HepG2 (cell line): ENCODE measurements at regions not wholly inside any gene's neighbourhood (a gene's known extent, or its start where the extent isn't known, plus 50 kb on each side); places are given as distances from the start of the nearest gene placed in this dataset.
"Not testable (repeated sequence)": the region's sequence is repeated elsewhere in the genome, so short reads cannot be mapped to it uniquely, and the experiment has no call there.

ENCODE experiments used
- ATAC-seq: fragments of 200-7000 bp; cut with Tn5 transposase; 3 replicates; pipeline ENCODE4 v1.9.1; 2020; ENCODE audit warnings: mild to moderate bottlenecking, moderate library complexity
- BruUV-seq: library from RNA; stranded (reverse); fragments of 400-500 nt; replicated peaks from 2 replicates; lab custom pipeline; 2021; lab: Mats Ljungman, UMichigan
- CTCF ChIA-PET: fragments of 300-600 bp; formaldehyde crosslinking; extraction: SDS; loops from one replicate; lab custom pipeline; 2021; ENCODE audit warnings: low total read pairs, inconsistent platforms, low intra/inter-chr PET ratio; lab: Yijun Ruan, JAX
- POLR2A ChIA-PET: fragments of 350-600 bp; sonication (Branson Sonifier 250); formaldehyde crosslinking; loops from one replicate; lab custom pipeline; 2020; ENCODE audit warnings: antibody characterized with exemption, inconsistent platforms; lab: Yijun Ruan, JAX
- DNase-seq: peaks from one replicate; pipeline ENCODE4 v3.0.0-alpha.2; 2015; ENCODE audit warnings: low spot score
- FAIRE-seq: peaks from 3 replicates; lab custom pipeline; 2011; peaks lifted over from hg19 to GRCh38; lab: Jason Lieb, UNC
- H2AFZ ChIP-seq: one replicate; pipeline ENCODE4 v1.6.1; 2011; ENCODE audit warnings: low read length, inconsistent platforms
- H3K27ac ChIP-seq: fragments of 300-600 bp; 3 replicates; pipeline ENCODE4 v1.8.0; 2011; ENCODE audit warnings: mixed run types, mild to moderate bottlenecking, mixed read lengths, low read length, inconsistent platforms; ENCODE audit not compliant: insufficient read depth; ENCODE audit errors: extremely low read length
- H3K27me3 ChIP-seq, 2 experiments: fragments of 200-600 bp in 1 of 2; 2 replicates in 1 of 2; 3 replicates in 1 of 2; pipeline versions ENCODE4 v1.6.0 to v1.8.0; 2011; ENCODE audit warnings: low read length in 2 of 2, mild to moderate bottlenecking in 2 of 2, moderate library complexity in 2 of 2, inconsistent platforms in 1 of 2; ENCODE audit not compliant: insufficient read depth in 2 of 2, control insufficient read depth in 1 of 2
- H3K36me3 ChIP-seq, 2 experiments: fragments of 200-600 bp in 1 of 2; replicated peaks in 1 of 2; 2 replicates in 1 of 2; 3 replicates in 1 of 2; pipeline versions ENCODE4 v1.5.1 to v1.8.0; 2011; ENCODE audit warnings: low read length in 2 of 2, inconsistent platforms in 1 of 2; ENCODE audit not compliant: insufficient read depth in 2 of 2, control insufficient read depth in 1 of 2
- H3K4me1 ChIP-seq: 2 replicates; pipeline ENCODE4 v1.5.1; 2012; ENCODE audit warnings: low read length, inconsistent platforms; ENCODE audit not compliant: insufficient read depth
- H3K4me2 ChIP-seq: 2 replicates; pipeline ENCODE4 v1.6.0; 2011; ENCODE audit warnings: low read depth, low read length, inconsistent platforms
- H3K4me3 ChIP-seq, 3 experiments: fragments of 200-600 bp in 1 of 3; sonication (generic), shearing (Covaris generic) in 1 of 3; replicated peaks in 1 of 3; 2 replicates each; pipeline ENCODE4 v1.5.1; 2011 to 2016; ENCODE audit warnings: low read length in 3 of 3, inconsistent platforms in 2 of 3, low read depth in 2 of 3, mild to moderate bottlenecking in 2 of 3, control low read depth in 1 of 3, mixed read lengths in 1 of 3; ENCODE audit not compliant: insufficient read depth in 1 of 3
- H3K79me2 ChIP-seq: one replicate; pipeline ENCODE4 v1.6.1; 2011; ENCODE audit warnings: low read length, inconsistent platforms; ENCODE audit not compliant: insufficient read depth
- H3K9ac ChIP-seq: 2 replicates; pipeline ENCODE4 v1.6.0; 2011; ENCODE audit warnings: mild to moderate bottlenecking, low read depth, low read length, inconsistent platforms; ENCODE audit not compliant: insufficient read depth
- H3K9me3 ChIP-seq: 2 replicates; pipeline ENCODE4 v1.5.1; 2012; ENCODE audit warnings: mild to moderate bottlenecking, low read length
- H4K20me1 ChIP-seq: 2 replicates; pipeline ENCODE4 v1.6.0; 2011; ENCODE audit warnings: inconsistent platforms, mild to moderate bottlenecking, low read length, moderate library complexity; ENCODE audit not compliant: insufficient read depth
- WGBS: methylation state at CpG from one replicate; pipeline ENCODE4 v1.1.6; 2017; ENCODE audit warnings: low lambda C conversion rate; 5-methylcytosine and 5-hydroxymethylcytosine counted together
- in situ Hi-C: cut with HindIII; loops from 2 replicates; pipeline ENCODE4 v1.10.0; 2017; ENCODE audit warnings: low pct_unique_long_range_greater_than_20kb; ENCODE audit not compliant: extremely low pct_ligation_motif_present
- intact Hi-C: fragments of 100-400 bp; cut with micrococcal nuclease; formaldehyde crosslinking; loops from one replicate; pipeline ENCODE4 v1.10.0; 2022; ENCODE audit not compliant: unreplicated experiment

GRCh38 chr16:32873120-32873519 is 197.2 kb upstream of the TP53TG3 start:
- H3K4me1 ChIP-seq, H3K36me3 ChIP-seq, DNase-seq, CTCF ChIA-PET, H4K20me1 ChIP-seq, ATAC-seq, BruUV-seq, H3K27me3 ChIP-seq, H3K9me3 ChIP-seq, H3K27ac ChIP-seq, intact Hi-C loops, H3K9ac ChIP-seq, FAIRE-seq, H3K4me3 ChIP-seq, H3K4me2 ChIP-seq, in situ Hi-C loops, H3K79me2 ChIP-seq, POLR2A ChIA-PET, H2AFZ ChIP-seq: not testable (repeated sequence)
- WGBS, result no CpG with 5 or more reads among the region's 8 CpGs

DNA sequence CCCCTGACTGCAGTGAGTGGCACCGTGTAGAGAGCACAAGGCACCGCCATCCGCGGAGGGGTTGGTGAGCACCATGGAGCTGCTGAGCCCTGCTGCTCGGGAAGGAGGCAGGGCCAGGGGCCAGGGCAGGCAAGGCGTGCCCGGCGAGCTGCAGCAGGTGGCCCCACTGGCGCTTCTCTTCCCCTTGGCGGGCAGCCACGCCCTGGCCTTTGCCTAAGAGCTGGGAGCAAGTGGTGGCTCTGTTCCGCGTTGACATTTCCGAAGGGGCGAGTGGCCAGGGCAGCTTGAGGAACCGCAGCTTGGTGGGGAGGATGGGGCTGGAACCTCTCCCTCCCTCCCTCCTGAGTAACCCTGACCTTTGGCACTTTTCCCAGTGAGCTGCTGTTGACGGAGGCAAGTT is 194.7 kb upstream of the TP53TG3 start:
- H3K79me2 ChIP-seq, ATAC-seq, H3K36me3 ChIP-seq, intact Hi-C loops, H3K4me1 ChIP-seq, POLR2A ChIA-PET, in situ Hi-C loops, H3K4me2 ChIP-seq, H3K27me3 ChIP-seq, H3K4me3 ChIP-seq, DNase-seq, CTCF ChIA-PET, BruUV-seq, H3K27ac ChIP-seq, H4K20me1 ChIP-seq, H3K9ac ChIP-seq, H3K9me3 ChIP-seq, H2AFZ ChIP-seq: not testable (repeated sequence)
- FAIRE-seq, result peak; percentile 60
- WGBS, result no CpG with 5 or more reads among the region's 17 CpGs

DNA sequence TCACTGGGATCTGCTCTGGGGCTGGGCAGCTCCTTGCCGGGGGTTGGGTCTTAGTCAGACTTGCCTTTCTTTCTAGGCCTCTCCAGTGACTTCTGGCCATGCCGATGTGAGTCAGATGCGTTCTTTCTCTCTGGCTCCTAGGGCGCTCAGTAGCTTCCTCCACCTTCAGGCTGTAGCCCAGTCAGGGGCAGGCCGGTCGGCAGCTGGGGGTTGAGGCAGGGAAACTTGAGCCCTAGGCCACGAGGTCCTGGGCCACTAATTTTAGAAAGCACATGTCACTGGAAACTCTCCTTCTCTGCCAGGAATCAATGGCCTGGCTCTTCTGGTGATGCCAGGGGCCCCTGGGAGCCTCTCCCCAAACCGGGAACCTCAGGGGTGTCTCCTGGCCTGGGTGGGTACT is 192.4 kb upstream of the TP53TG3 start:
- intact Hi-C loops, POLR2A ChIA-PET, H3K4me3 ChIP-seq, H3K36me3 ChIP-seq, ATAC-seq, in situ Hi-C loops, H3K9me3 ChIP-seq, H3K9ac ChIP-seq, BruUV-seq, H4K20me1 ChIP-seq, H3K79me2 ChIP-seq, H3K27me3 ChIP-seq, H2AFZ ChIP-seq, H3K4me1 ChIP-seq, H3K27ac ChIP-seq, DNase-seq, CTCF ChIA-PET, H3K4me2 ChIP-seq, FAIRE-seq: not testable (repeated sequence)
- no CpG with 5 or more reads among the region's 8 CpGs for WGBS

GRCh38 chr16:32865284-32865683 is 189.3 kb upstream of the TP53TG3 start:
- H3K36me3 ChIP-seq, H3K27ac ChIP-seq, H3K4me2 ChIP-seq, H2AFZ ChIP-seq, H3K27me3 ChIP-seq, BruUV-seq, H3K4me3 ChIP-seq, intact Hi-C loops, DNase-seq, H4K20me1 ChIP-seq, H3K4me1 ChIP-seq, POLR2A ChIA-PET, H3K9ac ChIP-seq, H3K79me2 ChIP-seq, in situ Hi-C loops, H3K9me3 ChIP-seq: not testable (repeated sequence)
- FAIRE-seq (peak; percentile 97), ATAC-seq (peak; percentile 91)
- WGBS, result no CpG with 5 or more reads among the region's 9 CpGs
- CTCF ChIA-PET, result interaction anchor here (1.3 kb wide), 1 partner anchor 951 kb away, joined by 7 read pairs; no protein-coding TSS in a partner anchor
